ENCODE measurements at regions not wholly inside any gene's neighbourhood (a gene's known extent, or its start where the extent isn't known, plus 50 kb on each side); places are given as distances from the start of the nearest gene placed in this dataset.

DNA sequence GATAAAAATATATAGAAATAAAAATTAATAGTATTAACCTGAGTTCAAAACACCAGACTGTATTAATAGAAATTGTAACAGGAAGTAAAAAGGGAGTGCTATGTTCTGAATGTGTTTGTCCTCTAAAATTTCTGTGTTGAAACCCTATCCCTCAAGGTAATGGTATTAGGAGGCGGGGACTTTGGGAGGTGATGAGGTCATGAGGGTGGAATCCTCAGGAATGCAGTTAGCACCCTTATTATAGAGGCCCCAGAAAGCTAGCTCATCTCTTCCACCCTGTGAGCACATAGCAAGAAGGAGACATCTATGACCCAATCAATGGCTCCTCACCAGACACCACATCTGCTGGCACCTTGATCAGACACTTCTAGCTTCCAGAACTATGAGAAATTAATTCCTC is 124.5 kb downstream of the CMPK2 start:
- Histone ChIP-seq H3K36me3 (ENCODE audit: low read depth) (no peaks in the 10 kb centered on the region), H3K27ac (no peak overlapping the region), H3K9me3 (ENCODE audit: insufficient read depth, low read depth) (no peaks in the 10 kb centered on the region), H3K4me2 (no peak overlapping the region), H4K20me1 (ENCODE audit: insufficient read depth) (no peaks in the 10 kb centered on the region), H3K4me1 (replicated peaks; ENCODE audit: insufficient read depth) (no peaks in the 10 kb centered on the region), H3K79me2 (ENCODE audit: low read depth) (no peaks in the 10 kb centered on the region), H3K4me3 (no peak overlapping the region), H2AFZ (no peak overlapping the region), H3K9me2 (ENCODE audit: insufficient read depth) (no peaks in the 10 kb centered on the region), H3K27me3 (ENCODE audit: insufficient read depth, low read depth) (peaks cover 5% of the 10 kb centered on the region; the same call in 1 of the 2 replicates), H3F3A (ENCODE audit: insufficient read depth, low read depth) (no peaks in the 10 kb centered on the region)
- TF ChIP-seq EZH2 (IDR thresholded peaks at IDR 0.05; ENCODE audit: low read depth) = no peak
- TF ChIP-seq, protein P1, sequence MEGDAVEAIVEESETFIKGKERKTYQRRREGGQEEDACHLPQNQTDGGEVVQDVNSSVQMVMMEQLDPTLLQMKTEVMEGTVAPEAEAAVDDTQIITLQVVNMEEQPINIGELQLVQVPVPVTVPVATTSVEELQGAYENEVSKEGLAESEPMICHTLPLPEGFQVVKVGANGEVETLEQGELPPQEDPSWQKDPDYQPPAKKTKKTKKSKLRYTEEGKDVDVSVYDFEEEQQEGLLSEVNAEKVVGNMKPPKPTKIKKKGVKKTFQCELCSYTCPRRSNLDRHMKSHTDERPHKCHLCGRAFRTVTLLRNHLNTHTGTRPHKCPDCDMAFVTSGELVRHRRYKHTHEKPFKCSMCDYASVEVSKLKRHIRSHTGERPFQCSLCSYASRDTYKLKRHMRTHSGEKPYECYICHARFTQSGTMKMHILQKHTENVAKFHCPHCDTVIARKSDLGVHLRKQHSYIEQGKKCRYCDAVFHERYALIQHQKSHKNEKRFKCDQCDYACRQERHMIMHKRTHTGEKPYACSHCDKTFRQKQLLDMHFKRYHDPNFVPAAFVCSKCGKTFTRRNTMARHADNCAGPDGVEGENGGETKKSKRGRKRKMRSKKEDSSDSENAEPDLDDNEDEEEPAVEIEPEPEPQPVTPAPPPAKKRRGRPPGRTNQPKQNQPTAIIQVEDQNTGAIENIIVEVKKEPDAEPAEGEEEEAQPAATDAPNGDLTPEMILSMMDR (conservative IDR thresholded peaks at IDR 0.05) = no peak
- no peak for DNase-seq
- BruUV-seq (replicated peaks) = no TSS peak
- intact Hi-C loops (cut with micrococcal nuclease; ENCODE audit: unreplicated experiment) = no loop called here
- POLR2A ChIA-PET (ENCODE audit: unreplicated experiment) = no interaction called here
- CTCF ChIA-PET = no interaction called here

DNA sequence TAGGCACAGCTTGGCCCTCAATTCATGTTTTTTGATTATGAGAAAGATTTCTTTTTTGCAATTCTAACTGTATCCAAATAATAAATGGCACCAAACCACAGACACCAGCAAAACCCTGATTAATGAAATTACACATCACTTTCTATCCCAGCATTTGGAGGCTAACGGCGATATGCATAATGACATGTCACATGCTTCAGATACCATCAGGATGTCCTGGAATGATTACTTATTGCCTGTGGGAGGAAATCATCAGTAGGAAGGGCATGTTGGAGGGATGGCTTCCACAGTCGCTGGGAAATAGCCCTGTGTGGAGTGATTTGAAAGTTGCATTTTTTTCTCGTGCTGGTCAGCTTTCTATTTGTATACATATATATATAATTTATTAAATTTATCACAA is 121.7 kb downstream of the CMPK2 start:
- Histone ChIP-seq H3K27me3 (ENCODE audit: insufficient read depth, low read depth) (peaks cover 5% of the 10 kb centered on the region; the same call in 1 of the 2 replicates), H2AFZ (no peak overlapping the region)
- no TSS peak for BruUV-seq (replicated peaks)

DNA sequence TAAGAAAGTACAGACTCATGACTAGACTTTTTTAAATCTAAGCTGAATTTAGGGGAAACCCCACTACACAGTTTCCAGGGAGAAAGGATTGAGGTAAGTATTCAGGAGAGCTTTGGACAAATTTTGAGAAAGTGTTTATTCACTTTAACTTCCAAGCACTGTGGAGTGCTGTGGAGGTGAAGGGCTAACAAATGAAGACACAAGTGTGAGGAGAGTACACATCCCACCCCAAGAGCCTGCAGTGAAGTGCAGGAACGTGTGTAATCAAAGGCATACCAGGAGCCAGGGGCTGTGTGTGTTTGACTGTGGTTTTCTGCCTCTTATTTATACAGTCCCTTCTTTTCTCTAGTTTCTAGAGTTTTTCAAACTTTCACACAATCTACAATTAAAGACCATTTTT is 118.3 kb downstream of the CMPK2 start:
- CTCF ChIA-PET = interaction anchor here (0.7 kb wide), 1 partner anchor 119 kb away, joined by 4 read pairs; no protein-coding TSS in a partner anchor
- intact Hi-C loops (cut with micrococcal nuclease; ENCODE audit: unreplicated experiment) = no loop called here
- no peaks in the 10 kb centered on the region for H3K4me1 ChIP-seq (replicated peaks; ENCODE audit: insufficient read depth)
- H4K20me1 ChIP-seq (ENCODE audit: insufficient read depth) = no peaks in the 10 kb centered on the region
- POLR2A ChIA-PET (ENCODE audit: unreplicated experiment) = no interaction called here
- DNase-seq = no peak
- H3K4me3 ChIP-seq = no peak overlapping the region
- no peak overlapping the region for H3K27ac ChIP-seq
- H3K27me3 ChIP-seq (ENCODE audit: insufficient read depth, low read depth) = peaks cover 9% of the 10 kb centered on the region; the same call in 1 of the 2 replicates
- no peak overlapping the region for H2AFZ ChIP-seq
- no peak for TF ChIP-seq EZH2 (IDR thresholded peaks at IDR 0.05; ENCODE audit: low read depth)
- TF ChIP-seq, protein P1 (conservative IDR thresholded peaks at IDR 0.05) = no peak
- BruUV-seq (replicated peaks) = no TSS peak
- no peak overlapping the region for H3K4me2 ChIP-seq
- no peaks in the 10 kb centered on the region for H3K9me2 ChIP-seq (ENCODE audit: insufficient read depth)
- H3K9me3 ChIP-seq (ENCODE audit: insufficient read depth, low read depth) = no peaks in the 10 kb centered on the region
- H3K36me3 ChIP-seq (ENCODE audit: low read depth) = no peaks in the 10 kb centered on the region
- H3K79me2 ChIP-seq (ENCODE audit: low read depth) = no peaks in the 10 kb centered on the region
- H3F3A ChIP-seq (ENCODE audit: insufficient read depth, low read depth) = no peaks in the 10 kb centered on the region

More for the DNA sequence above, 121.7 kb downstream of the CMPK2 start:
- Histone ChIP-seq H4K20me1 (ENCODE audit: insufficient read depth) (no peaks in the 10 kb centered on the region), H3K4me2 (no peak overlapping the region), H3F3A (ENCODE audit: insufficient read depth, low read depth) (no peaks in the 10 kb centered on the region), H3K4me1 (replicated peaks; ENCODE audit: insufficient read depth) (no peaks in the 10 kb centered on the region), H3K79me2 (ENCODE audit: low read depth) (no peaks in the 10 kb centered on the region), H3K9me3 (ENCODE audit: insufficient read depth, low read depth) (no peaks in the 10 kb centered on the region), H3K9me2 (ENCODE audit: insufficient read depth) (no peaks in the 10 kb centered on the region), H3K27ac (no peak overlapping the region), H3K36me3 (ENCODE audit: low read depth) (no peaks in the 10 kb centered on the region), H3K4me3 (no peak overlapping the region)
- ChIA-PET POLR2A (ENCODE audit: unreplicated experiment) (no interaction called here), CTCF (no interaction called here)
- no peak for DNase-seq
- intact Hi-C loops (cut with micrococcal nuclease; ENCODE audit: unreplicated experiment) = no loop called here
- TF ChIP-seq, protein P1 (conservative IDR thresholded peaks at IDR 0.05) = no peak
- no peak for TF ChIP-seq EZH2 (IDR thresholded peaks at IDR 0.05; ENCODE audit: low read depth)

Data from PC-9 (cell line).